IPS-20b (cell line): ENCODE measurements at regions not wholly inside any gene's neighbourhood (a gene's known extent, or its start where the extent isn't known, plus 50 kb on each side); places are given as distances from the start of the nearest gene placed in this dataset.
"Not testable (repeated sequence)": the region's sequence is repeated elsewhere in the genome, so short reads cannot be mapped to it uniquely, and the experiment has no call there.

Experiments used
- H3K27ac ChIP-seq: one replicate; pipeline ENCODE4 v1.5.1; 2013; ENCODE audit warnings: low read length
- H3K27me3 ChIP-seq: 2 replicates; pipeline ENCODE4 v1.6.1; 2013; ENCODE audit warnings: mild to moderate bottlenecking, low read length, inconsistent platforms; ENCODE audit not compliant: insufficient read depth
- H3K36me3 ChIP-seq: 2 replicates; pipeline ENCODE4 v1.6.1; 2013; ENCODE audit warnings: low read depth, mild to moderate bottlenecking, inconsistent platforms, low read length, moderate library complexity; ENCODE audit not compliant: insufficient read depth
- H3K4me1 ChIP-seq: 2 replicates; pipeline ENCODE4 v1.6.1; 2013; ENCODE audit warnings: mild to moderate bottlenecking, control low read depth, inconsistent platforms, low read length, moderate library complexity; ENCODE audit not compliant: insufficient read depth
- H3K4me3 ChIP-seq: 2 replicates; pipeline ENCODE4 v1.5.1; 2013; ENCODE audit warnings: mild to moderate bottlenecking, low read length, inconsistent platforms
- H3K9ac ChIP-seq: 2 replicates; pipeline ENCODE4 v1.6.1; 2013; ENCODE audit warnings: low read depth, mild to moderate bottlenecking, inconsistent platforms, low read length, moderate library complexity
- H3K9me3 ChIP-seq: 2 replicates; pipeline ENCODE4 v1.6.1; 2013; ENCODE audit warnings: mild to moderate bottlenecking, low read depth, low read length, inconsistent platforms; ENCODE audit not compliant: insufficient read depth

DNA sequence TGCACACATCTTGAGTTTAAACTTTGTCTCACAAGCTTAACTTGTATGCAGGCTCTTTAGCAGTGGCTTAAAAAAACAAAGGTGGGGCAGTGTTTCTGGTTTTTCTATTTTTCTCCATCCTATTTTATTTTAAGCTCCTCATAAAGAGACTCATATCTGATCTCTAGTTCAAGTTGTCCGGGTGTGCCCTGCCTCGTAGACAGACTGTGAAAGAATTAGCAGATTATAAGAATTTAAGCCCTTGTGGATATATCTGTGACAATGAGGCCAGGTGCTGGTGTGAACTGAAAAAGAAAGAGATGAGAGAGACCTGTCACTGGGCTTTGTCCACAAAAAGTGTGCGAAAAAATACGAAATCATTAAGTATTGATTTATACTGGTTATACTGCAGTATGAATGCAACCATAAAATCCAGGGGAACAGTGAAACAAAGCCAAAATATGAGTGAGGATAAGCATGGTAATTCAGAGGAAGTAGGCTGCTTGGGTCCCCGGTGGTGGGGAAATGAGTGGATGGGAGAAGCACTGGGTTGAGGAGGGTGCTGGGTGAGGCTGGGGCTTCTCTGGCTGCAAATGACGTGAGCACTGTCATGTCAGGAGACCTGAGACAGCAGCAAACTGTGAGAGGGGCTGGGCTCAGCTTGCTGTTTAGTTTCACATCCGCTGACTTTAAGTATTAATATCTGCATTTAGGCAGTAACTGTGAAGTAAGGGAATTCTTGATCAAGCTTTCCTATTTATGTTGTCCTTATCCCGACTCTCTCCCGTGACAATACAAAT, 179.7 kb upstream of the ANKRD55 start:
- Histone ChIP-seq H3K36me3 (no peaks in the 10 kb centered on the region), H3K4me3 (no peak overlapping the region), H3K27me3 (no peaks in the 10 kb centered on the region), H3K27ac (no peak overlapping the region), H3K9me3 (no peaks in the 10 kb centered on the region), H3K4me1 (no peaks in the 10 kb centered on the region), H3K9ac (no peak overlapping the region)

DNA sequence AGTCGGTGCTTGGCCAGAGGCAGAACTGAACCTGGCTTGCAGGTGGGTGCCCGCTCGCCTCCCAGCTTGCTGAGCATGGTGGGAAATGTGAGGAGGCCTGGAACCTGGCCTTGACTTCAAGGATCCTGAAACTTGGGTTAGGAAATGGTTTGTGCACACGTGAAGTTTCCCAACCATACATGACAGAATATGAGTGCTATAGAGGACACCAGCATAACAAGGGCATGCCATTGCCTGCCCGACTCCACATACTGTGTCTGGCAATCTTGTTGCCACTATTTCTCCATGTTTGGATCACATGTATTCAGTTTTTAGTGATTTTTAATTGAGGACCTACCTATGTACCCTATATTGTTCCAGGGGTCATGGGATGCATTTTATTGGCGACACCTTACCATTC, 177.6 kb upstream of the ANKRD55 start:
- peaks cover 3% of the 10 kb centered on the region; the same call in 1 of the 2 replicates for H3K4me1 ChIP-seq
- H3K27ac ChIP-seq, result no peak overlapping the region
- no peaks in the 10 kb centered on the region for H3K36me3 ChIP-seq
- no peak overlapping the region for H3K9ac ChIP-seq
- no peaks in the 10 kb centered on the region for H3K27me3 ChIP-seq
- H3K4me3 ChIP-seq, result no peak overlapping the region
- no peaks in the 10 kb centered on the region for H3K9me3 ChIP-seq

DNA sequence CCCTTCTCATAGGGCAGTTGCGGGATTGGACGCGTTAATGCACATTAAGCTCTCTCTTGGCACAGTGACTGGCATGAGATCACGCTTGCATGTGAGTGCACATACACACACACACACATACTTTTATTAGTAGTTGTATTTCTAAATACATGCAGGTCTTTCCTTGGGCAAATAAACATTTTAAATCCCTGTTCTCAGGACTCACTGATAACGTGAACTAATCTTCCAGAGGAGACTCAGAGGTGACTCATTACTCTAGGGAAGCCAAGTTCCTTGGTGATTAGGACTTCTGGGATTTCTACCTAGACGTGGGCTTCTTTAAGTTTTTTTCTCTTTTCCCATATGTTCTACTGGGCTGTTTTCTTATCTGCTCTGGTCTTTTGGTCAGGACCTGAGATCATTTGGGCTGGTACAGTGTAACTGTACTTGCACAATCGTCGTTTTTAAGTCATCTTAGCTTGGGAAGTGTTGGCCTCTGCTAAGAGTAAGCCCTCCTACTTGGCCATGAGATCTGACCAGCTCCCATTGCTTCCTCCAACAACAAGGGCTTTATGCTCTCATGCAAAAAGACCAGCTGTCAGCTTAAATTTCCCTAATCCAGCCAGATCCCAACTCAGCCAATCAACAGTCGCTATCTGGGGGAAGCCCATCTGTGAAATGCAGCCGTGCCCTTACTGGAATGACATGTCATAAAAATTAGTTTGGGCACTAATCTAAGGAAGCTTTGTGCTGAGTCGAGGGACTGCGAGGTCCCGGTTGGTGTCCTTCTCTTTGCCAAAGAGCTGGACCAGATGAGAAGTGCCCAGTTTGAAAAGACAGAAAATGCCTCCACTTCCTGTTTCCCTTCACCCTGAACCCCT, 176.4 kb upstream of the ANKRD55 start:
- H3K27me3 ChIP-seq, result no peaks in the 10 kb centered on the region
- no peak overlapping the region for H3K9ac ChIP-seq
- H3K4me1 ChIP-seq, result peaks cover 3% of the 10 kb centered on the region; the same call in 1 of the 2 replicates
- no peak overlapping the region for H3K27ac ChIP-seq
- no peaks in the 10 kb centered on the region for H3K36me3 ChIP-seq
- no peak overlapping the region for H3K4me3 ChIP-seq
- H3K9me3 ChIP-seq, result no peaks in the 10 kb centered on the region

GRCh38 chr5:56406838-56407237, 173.7 kb upstream of the ANKRD55 start:
- Histone ChIP-seq H3K4me3 (no peak overlapping the region), H3K36me3 (no peaks in the 10 kb centered on the region), H3K9me3 (no peaks in the 10 kb centered on the region), H3K27me3 (no peaks in the 10 kb centered on the region), H3K4me1 (peaks cover 12% of the 10 kb centered on the region; the same call in 1 of the 2 replicates), H3K27ac (no peak overlapping the region), H3K9ac (no peak overlapping the region)

DNA sequence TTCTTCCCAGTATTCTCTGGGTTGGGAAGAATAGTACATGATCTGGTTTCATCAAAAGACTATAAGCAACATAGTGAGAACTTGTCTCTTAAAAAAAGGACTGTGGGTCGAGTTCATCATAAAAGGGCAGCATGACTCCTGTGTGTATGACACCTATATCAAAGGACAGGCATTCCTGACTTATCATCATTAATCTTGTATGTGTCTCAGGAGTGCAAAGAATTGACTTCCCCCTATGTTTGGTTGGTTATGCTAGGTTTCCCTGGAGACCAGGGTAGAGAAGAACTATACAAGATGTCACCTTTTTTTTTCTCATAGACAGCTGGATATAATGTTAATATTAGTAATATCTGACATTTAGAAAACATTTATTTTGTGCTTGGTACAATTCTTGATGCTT, 173.1 kb upstream of the ANKRD55 start:
- no peak overlapping the region for H3K27ac ChIP-seq
- H3K4me3 ChIP-seq, result no peak overlapping the region
- no peak overlapping the region for H3K9ac ChIP-seq
- H3K36me3 ChIP-seq, result no peaks in the 10 kb centered on the region
- H3K4me1 ChIP-seq, result peaks cover 12% of the 10 kb centered on the region; the same call in 1 of the 2 replicates
- H3K27me3 ChIP-seq, result no peaks in the 10 kb centered on the region
- no peaks in the 10 kb centered on the region for H3K9me3 ChIP-seq

DNA sequence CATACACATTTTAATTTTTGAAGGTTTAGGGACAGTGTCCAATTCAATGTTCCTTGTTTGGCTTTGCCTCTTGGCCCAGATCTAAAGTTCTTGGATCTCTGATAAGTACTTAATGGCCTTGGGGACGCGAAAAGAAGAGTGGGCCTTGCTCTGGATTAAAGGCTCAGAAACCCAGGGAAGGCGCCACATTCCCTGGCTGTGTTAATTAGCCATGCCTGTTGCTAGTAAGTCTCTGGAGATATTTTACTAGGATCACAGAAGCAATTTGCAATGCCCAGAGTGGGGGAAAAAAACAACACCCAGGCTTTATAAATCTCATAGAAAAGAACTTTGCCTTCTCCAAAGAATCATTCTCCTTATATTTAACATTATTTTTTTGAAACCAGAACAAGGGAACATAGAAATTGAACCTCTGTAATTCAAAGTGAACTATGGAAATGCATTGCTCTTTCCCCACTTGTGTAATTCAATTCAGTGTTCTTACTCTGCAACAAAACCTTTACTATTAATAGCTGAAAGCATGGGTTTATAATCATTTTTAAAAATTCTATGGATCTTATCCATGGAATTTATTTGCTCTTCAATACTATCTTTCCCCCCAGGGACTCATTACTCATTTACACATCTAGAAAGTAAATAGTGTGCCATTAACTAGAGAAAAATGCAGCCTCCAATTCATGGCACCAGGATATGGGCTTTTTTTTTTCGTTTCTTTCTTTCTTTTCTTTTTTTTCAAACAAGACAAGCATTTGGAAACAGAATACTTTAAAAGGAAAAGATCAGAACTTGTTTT, 172.2 kb upstream of the ANKRD55 start:
- no peak overlapping the region for H3K27ac ChIP-seq
- H3K4me3 ChIP-seq, result no peak overlapping the region
- no peak overlapping the region for H3K9ac ChIP-seq
- H3K36me3 ChIP-seq, result no peaks in the 10 kb centered on the region
- H3K9me3 ChIP-seq, result no peaks in the 10 kb centered on the region
- H3K27me3 ChIP-seq, result no peaks in the 10 kb centered on the region
- peaks cover 12% of the 10 kb centered on the region; the same call in 1 of the 2 replicates for H3K4me1 ChIP-seq

DNA sequence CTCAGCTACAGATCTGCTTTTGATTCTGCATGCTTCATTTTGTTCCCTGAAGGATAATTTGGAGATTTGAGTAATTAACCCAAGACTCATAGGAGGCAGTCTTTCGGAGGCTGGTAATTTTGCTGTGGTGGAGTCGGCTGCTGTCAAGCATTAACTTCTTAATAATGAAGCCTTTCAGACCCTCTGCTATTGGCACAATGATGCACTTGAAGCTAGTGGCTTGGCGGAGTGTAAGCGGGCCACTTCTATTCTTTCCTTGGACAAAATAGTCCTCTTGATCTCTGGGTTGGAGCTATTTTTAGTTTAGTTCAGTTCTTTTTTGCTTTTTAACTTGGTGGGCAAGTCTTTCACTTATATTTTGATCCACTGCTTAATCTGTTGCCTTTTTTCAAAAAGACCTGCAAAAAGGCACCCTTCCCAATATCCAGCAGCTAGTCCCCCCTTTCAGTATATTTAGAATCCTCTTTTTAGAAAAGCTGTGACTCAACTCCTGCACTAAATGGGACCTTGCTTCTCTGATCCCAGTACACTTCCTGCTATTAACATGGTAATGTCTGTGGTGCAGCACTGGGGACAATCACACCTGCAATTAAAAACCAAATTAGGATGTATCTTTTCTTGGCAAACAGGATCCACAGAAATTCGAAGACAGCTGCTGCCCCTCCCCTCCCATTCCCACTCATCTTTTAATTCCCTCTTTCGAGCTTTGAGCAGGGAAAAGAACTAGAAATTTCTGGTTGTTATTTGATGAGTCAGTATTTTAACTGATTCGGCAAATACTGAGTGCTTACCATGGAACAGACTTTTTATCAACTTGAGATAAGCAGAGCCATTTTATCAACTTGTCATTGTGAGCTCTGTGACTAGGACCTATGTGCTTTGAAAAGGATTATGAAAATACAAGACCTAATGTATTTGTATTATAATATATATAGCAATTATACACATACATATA, 169.4 kb upstream of the ANKRD55 start:
- Histone ChIP-seq H3K27me3 (no peaks in the 10 kb centered on the region), H3K4me1 (peaks cover 12% of the 10 kb centered on the region; the same call in 1 of the 2 replicates), H3K27ac (no peak overlapping the region)

DNA sequence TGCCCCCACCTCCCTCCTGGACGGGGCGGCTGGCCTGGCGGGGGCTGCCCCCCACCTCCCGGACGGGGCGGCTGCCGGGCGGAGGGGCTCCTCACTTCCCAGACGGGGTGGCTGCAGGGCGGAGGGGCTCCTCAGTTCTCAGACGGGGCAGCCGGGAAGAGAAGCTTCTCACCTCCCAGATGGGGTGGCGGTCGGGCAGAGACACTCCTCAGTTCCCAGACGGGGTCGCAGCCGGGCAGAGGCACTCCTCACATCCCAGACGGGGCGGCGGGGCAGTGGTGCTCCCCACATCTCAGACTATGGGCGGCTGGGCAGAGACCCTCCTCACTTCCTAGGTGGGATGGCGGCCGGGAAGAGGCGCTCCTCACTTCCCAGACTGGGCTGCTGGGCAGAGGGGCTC, 164.7 kb upstream of the ANKRD55 start:
- H3K9me3 ChIP-seq, result peaks cover 16% of the 10 kb centered on the region; the same call in 1 of the 2 replicates
- H3K4me3 ChIP-seq, H3K9ac ChIP-seq, H3K27ac ChIP-seq, H3K36me3 ChIP-seq, H3K4me1 ChIP-seq, H3K27me3 ChIP-seq: not testable (repeated sequence)

More for the DNA sequence above, 169.4 kb upstream of the ANKRD55 start:
- Histone ChIP-seq H3K4me3 (no peak overlapping the region), H3K36me3 (no peaks in the 10 kb centered on the region), H3K9me3 (no peaks in the 10 kb centered on the region), H3K9ac (no peak overlapping the region; the same call in 1 of the 2 replicates)

GRCh38 chr5:56396634-56397033, 163.5 kb upstream of the ANKRD55 start:
- H3K27me3 ChIP-seq, result no peaks in the 10 kb centered on the region
- no peaks in the 10 kb centered on the region for H3K4me1 ChIP-seq
- no peak overlapping the region for H3K27ac ChIP-seq
- H3K36me3 ChIP-seq, result no peaks in the 10 kb centered on the region
- H3K9ac ChIP-seq, result no peak overlapping the region
- peaks cover 16% of the 10 kb centered on the region; the same call in 1 of the 2 replicates for H3K9me3 ChIP-seq
- no peak overlapping the region for H3K4me3 ChIP-seq

DNA sequence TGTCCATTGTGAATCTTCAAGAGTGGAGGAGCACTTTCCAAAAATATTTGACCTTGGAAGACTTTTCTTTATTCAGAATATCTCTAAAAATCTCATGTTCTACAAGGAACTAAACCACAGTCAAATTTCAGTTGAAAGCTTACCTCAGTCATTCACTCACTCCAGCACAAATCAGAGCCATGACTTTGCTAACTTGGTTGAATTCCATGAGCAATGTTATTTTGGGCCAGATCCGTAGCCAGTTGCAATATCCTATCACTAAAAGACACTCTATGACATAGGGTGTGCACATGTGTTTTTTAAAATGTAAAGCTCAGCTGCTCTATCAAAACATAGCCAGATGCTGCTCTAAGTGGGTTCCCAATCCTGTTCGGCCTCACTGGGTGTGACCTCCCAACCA, 156.1 kb upstream of the ANKRD55 start:
- no peaks in the 10 kb centered on the region for H3K36me3 ChIP-seq
- H3K9ac ChIP-seq, result no peak overlapping the region
- no peaks in the 10 kb centered on the region for H3K27me3 ChIP-seq
- H3K4me1 ChIP-seq, result no peaks in the 10 kb centered on the region
- H3K4me3 ChIP-seq, result no peak overlapping the region
- H3K27ac ChIP-seq, result no peak overlapping the region
- H3K9me3 ChIP-seq, result no peaks in the 10 kb centered on the region
